Retinal pigment epithelial cell (primary cell): ENCODE measurements at regions not wholly inside any gene's neighbourhood (a gene's known extent, or its start where the extent isn't known, plus 50 kb on each side); places are given as distances from the start of the nearest gene placed in this dataset.

Experiments used
- DNase-seq: peaks from one replicate; pipeline ENCODE4 v3.0.0-alpha.2; 2010; ENCODE audit warnings: low read depth
- H3K4me3 ChIP-seq: 2 replicates; pipeline ENCODE4 v1.5.1; 2011; ENCODE audit warnings: mild to moderate bottlenecking, low read length, control low read depth, moderate library complexity
- TF ChIP-seq, protein P1 (sequence below): conservative IDR thresholded peaks from 2 replicates; pipeline ENCODE4 v1.5.1; 2011; ENCODE audit warnings: low read depth, low read length, control low read depth, inconsistent platforms

DNA sequence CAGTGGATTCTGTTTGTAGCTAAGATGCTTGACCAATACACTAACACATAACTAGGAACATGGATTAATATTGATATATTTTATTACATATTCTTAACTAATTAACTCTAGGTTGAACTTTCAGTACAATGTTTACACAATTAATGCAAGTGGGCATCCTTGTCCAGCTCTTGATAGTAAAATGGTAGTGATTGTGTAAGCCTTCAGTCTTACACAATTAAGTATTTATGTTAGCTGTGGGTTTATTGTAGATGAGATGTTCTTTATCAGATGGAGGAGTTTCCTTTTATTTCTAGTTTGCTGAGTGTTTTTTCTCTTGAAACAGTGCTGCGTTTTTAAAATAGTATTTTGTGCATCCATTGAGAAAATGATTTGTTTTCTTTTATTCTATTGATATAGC lies 1210.8 kb downstream of the CDH12 start:
- TF ChIP-seq, protein P1, sequence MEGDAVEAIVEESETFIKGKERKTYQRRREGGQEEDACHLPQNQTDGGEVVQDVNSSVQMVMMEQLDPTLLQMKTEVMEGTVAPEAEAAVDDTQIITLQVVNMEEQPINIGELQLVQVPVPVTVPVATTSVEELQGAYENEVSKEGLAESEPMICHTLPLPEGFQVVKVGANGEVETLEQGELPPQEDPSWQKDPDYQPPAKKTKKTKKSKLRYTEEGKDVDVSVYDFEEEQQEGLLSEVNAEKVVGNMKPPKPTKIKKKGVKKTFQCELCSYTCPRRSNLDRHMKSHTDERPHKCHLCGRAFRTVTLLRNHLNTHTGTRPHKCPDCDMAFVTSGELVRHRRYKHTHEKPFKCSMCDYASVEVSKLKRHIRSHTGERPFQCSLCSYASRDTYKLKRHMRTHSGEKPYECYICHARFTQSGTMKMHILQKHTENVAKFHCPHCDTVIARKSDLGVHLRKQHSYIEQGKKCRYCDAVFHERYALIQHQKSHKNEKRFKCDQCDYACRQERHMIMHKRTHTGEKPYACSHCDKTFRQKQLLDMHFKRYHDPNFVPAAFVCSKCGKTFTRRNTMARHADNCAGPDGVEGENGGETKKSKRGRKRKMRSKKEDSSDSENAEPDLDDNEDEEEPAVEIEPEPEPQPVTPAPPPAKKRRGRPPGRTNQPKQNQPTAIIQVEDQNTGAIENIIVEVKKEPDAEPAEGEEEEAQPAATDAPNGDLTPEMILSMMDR: no peak
- H3K4me3 ChIP-seq: no peak overlapping the region
- no peak for DNase-seq

DNA sequence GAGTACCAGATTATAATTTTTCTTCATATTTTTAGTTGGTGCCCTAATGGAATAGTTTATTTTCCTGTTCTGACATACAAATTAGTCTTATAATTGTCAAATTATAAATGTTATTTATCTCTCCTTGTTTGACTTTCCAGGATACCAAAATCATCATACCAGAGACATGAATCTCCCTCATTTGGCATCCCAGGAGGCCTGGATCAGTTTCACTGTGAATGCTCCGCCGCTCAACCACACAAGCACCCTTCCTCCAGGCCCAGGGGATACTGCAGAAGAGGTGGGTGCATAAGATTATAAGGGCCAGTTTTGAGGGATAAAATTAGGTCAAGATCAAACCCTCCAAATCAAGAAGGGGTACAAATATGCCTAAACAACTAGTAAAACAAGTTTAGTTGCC lies 1229.3 kb downstream of the CDH12 start:
- DNase-seq: no peak
- no peak overlapping the region for H3K4me3 ChIP-seq
- TF ChIP-seq, protein P1: no peak

DNA sequence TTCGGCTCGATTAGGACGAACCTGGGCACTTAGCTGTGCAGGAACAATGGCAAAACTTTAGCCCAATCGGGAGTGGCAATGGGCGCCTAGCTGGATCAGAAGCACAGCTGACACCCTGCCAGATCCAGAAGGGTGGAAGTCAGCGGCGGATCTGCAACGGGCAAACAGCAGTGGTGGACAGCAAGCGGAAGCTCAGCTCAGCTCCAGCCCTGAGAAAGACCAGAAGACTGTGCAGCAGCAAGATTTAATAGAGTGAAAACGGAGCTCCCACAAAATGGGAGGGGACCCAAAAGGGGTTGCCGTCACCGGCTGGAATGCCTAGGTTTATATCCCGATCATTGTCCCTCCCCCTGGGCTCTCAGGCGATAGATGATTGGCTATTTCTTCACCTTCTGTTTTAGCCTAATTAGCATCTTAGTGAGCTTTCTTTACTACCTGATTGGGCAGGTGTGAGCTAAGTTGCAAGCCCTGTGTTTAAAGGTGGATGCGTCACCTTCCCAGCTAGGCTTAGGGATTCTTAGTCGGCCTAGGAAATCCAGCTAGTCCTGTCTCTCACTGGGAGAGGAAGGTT lies 1237.9 kb downstream of the CDH12 start:
- no peak overlapping the region for H3K4me3 ChIP-seq
- no peak for DNase-seq
- TF ChIP-seq, protein P1: no peak

DNA sequence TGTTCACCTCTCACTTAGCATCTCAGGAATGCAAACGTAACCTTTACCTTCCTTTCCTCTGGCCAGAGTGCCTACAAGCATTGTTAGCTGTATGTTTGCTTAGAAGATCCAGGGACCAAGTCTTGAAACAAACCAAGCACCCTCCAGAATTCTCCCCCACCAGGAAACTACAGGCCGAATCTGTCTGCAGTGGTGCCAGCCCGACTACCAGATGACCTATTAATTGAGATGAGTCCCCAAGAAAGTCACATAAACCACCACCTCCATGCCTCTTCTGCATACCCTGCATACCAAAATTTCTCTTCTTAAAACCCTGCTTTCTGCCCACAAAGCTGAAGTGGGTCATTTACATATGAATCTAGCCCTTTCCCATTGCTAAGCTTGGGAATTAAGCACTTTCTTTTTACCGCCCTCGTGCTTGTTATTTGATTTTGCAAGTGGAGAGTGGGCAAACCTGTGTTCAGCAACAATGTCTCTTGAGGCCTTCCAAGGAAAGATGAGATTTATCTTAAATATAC lies 1239.1 kb downstream of the CDH12 start:
- TF ChIP-seq, protein P1: no peak
- no peak for DNase-seq
- H3K4me3 ChIP-seq: no peak overlapping the region

DNA sequence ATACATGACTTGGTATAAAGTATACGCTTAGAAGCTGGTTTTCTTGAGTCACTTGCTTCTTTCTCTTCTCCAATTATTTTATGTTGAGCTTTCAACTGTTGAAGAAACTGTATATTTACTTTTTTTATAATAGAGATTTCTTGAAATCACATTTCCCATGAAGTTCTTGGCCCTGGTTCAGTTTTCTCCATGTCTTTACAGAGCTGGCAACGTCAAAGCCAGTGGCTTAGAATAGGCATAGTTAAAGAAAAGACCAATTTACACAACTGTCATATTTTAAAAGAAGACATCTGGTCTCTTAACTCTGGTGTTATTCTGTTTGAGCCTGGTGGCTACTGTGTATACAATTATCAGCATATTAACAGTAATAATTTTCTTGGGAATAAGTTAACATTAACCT lies 1249.3 kb downstream of the CDH12 start:
- no peak overlapping the region for H3K4me3 ChIP-seq
- TF ChIP-seq, protein P1: no peak
- no peak for DNase-seq

DNA sequence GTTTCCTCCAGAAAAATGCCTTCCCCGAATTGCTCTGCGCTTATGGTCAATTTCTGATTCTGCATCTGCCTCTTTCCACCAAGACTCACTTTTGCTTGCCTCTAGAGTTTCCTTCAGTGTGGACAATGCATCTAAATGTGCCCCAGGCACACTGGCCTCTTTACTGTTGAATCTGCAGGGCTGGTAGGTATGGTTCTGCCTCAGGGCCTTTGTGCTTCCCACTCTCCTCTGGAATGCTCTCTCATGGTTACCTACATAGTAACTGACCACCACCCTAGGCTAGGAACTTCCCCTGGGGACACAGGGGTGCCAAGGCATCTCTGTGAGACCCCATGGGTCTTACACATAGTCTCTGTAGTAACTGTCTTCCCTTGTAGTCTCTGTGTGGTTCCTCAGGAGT lies 1258.6 kb downstream of the CDH12 start:
- H3K4me3 ChIP-seq: no peak overlapping the region
- no peak for DNase-seq
- TF ChIP-seq, protein P1: no peak

DNA sequence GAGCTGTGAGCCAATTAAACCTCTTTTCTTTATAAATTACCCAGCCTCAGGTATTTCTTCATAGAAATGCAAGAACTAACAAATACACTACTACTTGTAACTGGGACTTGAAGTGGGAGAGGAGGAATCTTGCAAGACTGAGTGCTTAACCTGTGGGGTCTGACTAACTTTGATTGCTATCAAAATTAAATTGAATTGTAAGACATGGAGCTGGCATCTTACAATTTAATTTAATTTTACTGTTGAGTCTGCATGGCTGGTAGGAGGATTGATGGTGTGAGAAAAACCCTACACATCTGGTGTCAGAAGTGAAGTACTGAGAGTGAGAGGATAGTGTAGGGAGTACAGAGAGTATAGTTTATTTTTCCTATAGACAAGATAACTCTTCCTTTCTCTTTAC lies 1259.9 kb downstream of the CDH12 start:
- TF ChIP-seq, protein P1: no peak
- no peak for DNase-seq
- no peak overlapping the region for H3K4me3 ChIP-seq
